ENCODE measurements at regions not wholly inside any gene's neighbourhood (a gene's known extent, or its start where the extent isn't known, plus 50 kb on each side); places are given as distances from the start of the nearest gene placed in this dataset.
A peak's percentile ranks its signal among the peaks of the same experiment; 100 is the strongest.
"Not testable (repeated sequence)": the region's sequence is repeated elsewhere in the genome, so short reads cannot be mapped to it uniquely, and the experiment has no call there.

- DNase-seq: no peak
These were observed 99.6 kb downstream of the FAM114A2 start for GRCh38 chr5:153939101-153939500.

- DNase-seq: no peak
These were observed 100.4 kb downstream of the FAM114A2 start for GRCh38 chr5:153938191-153938842.

- no peak for DNase-seq
These were observed 101.0 kb downstream of the FAM114A2 start for GRCh38 chr5:153937661-153938060.

- DNase-seq: not testable (repeated sequence)
These were observed 103.6 kb downstream of the FAM114A2 start for GRCh38 chr5:153935151-153935550.

GRCh38 chr5:153926201-153926600, 112.5 kb downstream of the FAM114A2 start:
- no peak for DNase-seq

GRCh38 chr5:153919161-153919560, 119.5 kb downstream of the FAM114A2 start:
- no peak for DNase-seq

- no peak for DNase-seq
These were observed 131.4 kb downstream of the FAM114A2 start for GRCh38 chr5:153907170-153907775.

GRCh38 chr5:153905219-153905618, 133.5 kb downstream of the FAM114A2 start:
- DNase-seq: no peak

- DNase-seq: no peak
These were observed 135.4 kb downstream of the FAM114A2 start for GRCh38 chr5:153903321-153903720.

- DNase-seq: no peak
These were observed 136.7 kb downstream of the FAM114A2 start for GRCh38 chr5:153902016-153902415.

- no peak for DNase-seq
These were observed 137.3 kb downstream of the FAM114A2 start for GRCh38 chr5:153901449-153901848.

GRCh38 chr5:153900703-153901395, 137.9 kb downstream of the FAM114A2 start:
- DNase-seq: no peak

- no peak for DNase-seq
These were observed 139.0 kb downstream of the FAM114A2 start for GRCh38 chr5:153899746-153900145.

- DNase-seq: peak in 2 of 51 donors; percentile 1 to 22
These were observed 142.0 kb downstream of the FAM114A2 start for GRCh38 chr5:153896701-153897100.

- no peak for DNase-seq
These were observed 142.6 kb downstream of the FAM114A2 start for GRCh38 chr5:153896117-153896516.

- no peak for DNase-seq
These were observed 143.4 kb downstream of the FAM114A2 start for GRCh38 chr5:153895266-153895665.

GRCh38 chr5:153893817-153894216, 144.9 kb downstream of the FAM114A2 start:
- DNase-seq: no peak

- DNase-seq: no peak
These were observed 147.3 kb downstream of the FAM114A2 start for GRCh38 chr5:153891394-153891793.

- no peak for DNase-seq
These were observed 149.9 kb downstream of the FAM114A2 start for GRCh38 chr5:153888781-153889180.

- DNase-seq: peak in 1 of 51 donors; percentile 10
These were observed 153.6 kb downstream of the FAM114A2 start for GRCh38 chr5:153885141-153885540.

GRCh38 chr5:153884612-153884957, 154.1 kb downstream of the FAM114A2 start:
- no peak for DNase-seq

- no peak for DNase-seq
These were observed 154.7 kb downstream of the FAM114A2 start for GRCh38 chr5:153883854-153884611.

Measured in hypothalamus (tissue), 51 donors.